CD14-positive monocyte (primary cell): ENCODE measurements at regions not wholly inside any gene's neighbourhood (a gene's known extent, or its start where the extent isn't known, plus 50 kb on each side); places are given as distances from the start of the nearest gene placed in this dataset.

ENCODE experiments used
- DNase-seq, 3 donors: peaks; one replicate each; pipeline ENCODE4 v3.0.0-alpha.2; 2011 to 2022
- H2AFZ ChIP-seq: 2 replicates; pipeline ENCODE4 v1.6.0; 2012; ENCODE audit warnings: mild to moderate bottlenecking, low read depth, low read length, inconsistent platforms; ENCODE audit not compliant: insufficient read depth, poor library complexity, severe bottlenecking
- H3K27ac ChIP-seq, 2 donors: 1 replicate in 1 of 2; 2 replicates in 1 of 2; pipeline ENCODE4 v1.5.1; 2012 to 2013; ENCODE audit warnings: low read length in 2 of 2, control low read depth in 1 of 2, inconsistent platforms in 1 of 2, low read depth in 1 of 2, mild to moderate bottlenecking in 1 of 2
- H3K27me3 ChIP-seq, 2 donors: one replicate each; pipeline versions ENCODE4 v1.6.0 to v1.6.1; 2011 to 2013; ENCODE audit warnings: low read length in 2 of 2; ENCODE audit not compliant: control insufficient read depth in 2 of 2, insufficient read depth in 2 of 2
- H3K36me3 ChIP-seq, 2 donors: replicated peaks in 1 of 2; 1 replicate in 1 of 2; 2 replicates in 1 of 2; pipeline versions ENCODE4 v1.5.1 to v1.6.1; 2012 to 2013; ENCODE audit warnings: low read length in 2 of 2, control low read depth in 1 of 2, inconsistent platforms in 1 of 2, mild to moderate bottlenecking in 1 of 2; ENCODE audit not compliant: insufficient read depth in 2 of 2, control insufficient read depth in 1 of 2
- H3K4me1 ChIP-seq, 2 donors: 1 replicate in 1 of 2; 2 replicates in 1 of 2; pipeline versions ENCODE4 v1.5.1 to v1.6.1; 2012 to 2013; ENCODE audit warnings: low read length in 2 of 2, control low read depth in 1 of 2, inconsistent platforms in 1 of 2, mild to moderate bottlenecking in 1 of 2, moderate library complexity in 1 of 2; ENCODE audit not compliant: insufficient read depth in 2 of 2, control insufficient read depth in 1 of 2
- H3K4me2 ChIP-seq: replicated peaks from 2 replicates; pipeline ENCODE3; 2012; ENCODE audit warnings: low read length, moderate library complexity, mild to moderate bottlenecking; ENCODE audit not compliant: poor library complexity, severe bottlenecking; ENCODE audit errors: extremely low read depth
- H3K4me3 ChIP-seq, 3 experiments: fragments of 200-600 bp in 1 of 3; sonication (generic) in 1 of 3; replicated peaks in 1 of 3; 1 replicate in 2 of 3; 2 replicates in 1 of 3; pipeline ENCODE4 v1.5.1; 2011 to 2013; ENCODE audit warnings: low read length in 3 of 3, mild to moderate bottlenecking in 3 of 3, control low read depth in 2 of 3, low read depth in 2 of 3, inconsistent platforms in 1 of 3, moderate library complexity in 1 of 3
- H3K79me2 ChIP-seq: 2 replicates; pipeline ENCODE4 v1.6.0; 2012; ENCODE audit warnings: mild to moderate bottlenecking, control low read depth, inconsistent platforms, low read length, moderate library complexity; ENCODE audit not compliant: insufficient read depth
- H3K9ac ChIP-seq: 2 replicates; pipeline ENCODE4 v1.6.0; 2017; ENCODE audit warnings: low read length, mild to moderate bottlenecking; ENCODE audit not compliant: insufficient read depth, poor library complexity, severe bottlenecking
- H3K9me3 ChIP-seq, 2 donors: replicated peaks in 1 of 2; 1 replicate in 1 of 2; 2 replicates in 1 of 2; pipeline versions ENCODE4 v1.5.1 to v1.6.1; 2012 to 2013; ENCODE audit warnings: low read length in 2 of 2, control low read depth in 1 of 2; ENCODE audit not compliant: control insufficient read depth in 1 of 2, insufficient read depth in 1 of 2
- H4K20me1 ChIP-seq: 2 replicates; pipeline ENCODE4 v1.6.0; 2012; ENCODE audit warnings: mild to moderate bottlenecking, low read length, control low read depth, moderate library complexity; ENCODE audit not compliant: insufficient read depth
- H3K27ac Mint-ChIP-seq, 7 donors: one replicate each; pipeline ENCODE4 v1.8.0; 2020; ENCODE audit warnings: mild to moderate bottlenecking in 7 of 7, mixed read lengths in 7 of 7, moderate library complexity in 6 of 7, inconsistent platforms in 2 of 7
- H3K27me3 Mint-ChIP-seq, 3 donors: one replicate each; pipeline ENCODE4 v1.8.0; 2021 to 2022; ENCODE audit warnings: low read depth in 3 of 3, mild to moderate bottlenecking in 3 of 3, mixed read lengths in 3 of 3, moderate library complexity in 3 of 3, inconsistent platforms in 1 of 3
- H3K36me3 Mint-ChIP-seq, 2 donors: one replicate each; pipeline ENCODE4 v1.8.0; 2020; ENCODE audit warnings: mixed read lengths in 2 of 2, inconsistent platforms in 1 of 2, mild to moderate bottlenecking in 1 of 2
- H3K4me1 Mint-ChIP-seq: one replicate; pipeline ENCODE4 v1.8.0; 2020; ENCODE audit warnings: mild to moderate bottlenecking, mixed read lengths
- H3K4me3 Mint-ChIP-seq, 2 donors: one replicate each; pipeline ENCODE4 v1.8.0; 2020; ENCODE audit warnings: mild to moderate bottlenecking in 2 of 2, mixed read lengths in 2 of 2, moderate library complexity in 1 of 2
- H3K9me3 Mint-ChIP-seq, 7 donors: one replicate each; pipeline ENCODE4 v1.8.0; 2020 to 2022; ENCODE audit warnings: mixed read lengths in 7 of 7, mild to moderate bottlenecking in 6 of 7, moderate library complexity in 6 of 7, inconsistent platforms in 2 of 7
- WGBS: methylation state at CpG from one replicate; pipeline ENCODE4 v1.1.5; 2013; ENCODE audit warnings: missing lambda C conversion rate; ENCODE audit not compliant: insufficient coverage; 5-methylcytosine and 5-hydroxymethylcytosine counted together
- intact Hi-C, 2 donors: fragments of 100-400 bp; cut with micrococcal nuclease; formaldehyde crosslinking; loops; one replicate each; pipeline versions ENCODE4 v1.15.0 to v1.15.1; 2023
- TF ChIP-seq, protein P1 (sequence below): fragments of 200-600 bp; IDR thresholded peaks from one replicate; pipeline ENCODE4 v1.8.0; 2022; ENCODE audit warnings: antibody characterized with exemption, mild to moderate bottlenecking

DNA sequence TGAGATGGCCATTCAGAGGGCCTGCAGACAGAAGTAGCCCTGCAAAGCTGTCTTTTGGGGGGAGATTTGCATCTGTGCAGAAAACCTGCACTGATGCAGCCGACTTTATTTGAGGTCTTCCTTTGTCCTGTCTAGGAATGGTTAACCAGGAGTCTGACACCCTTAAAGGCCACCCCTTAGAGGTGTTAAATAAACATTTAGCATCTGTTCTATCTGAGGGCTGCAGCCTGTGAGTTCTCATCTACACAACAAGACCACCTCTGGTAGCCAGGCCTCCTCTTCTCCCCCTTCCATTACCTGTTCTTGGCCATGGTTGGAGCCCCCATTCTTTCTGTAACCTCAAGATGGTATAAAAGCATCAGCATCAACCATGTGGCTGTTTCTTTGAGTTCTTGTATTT, 214.4 kb upstream of the HS6ST1 start:
- Histone ChIP-seq H2AFZ (no peak overlapping the region), H3K79me2 (no peaks in the 10 kb centered on the region), H3K27ac (no peak overlapping the region), H3K9me3 (no peaks in the 10 kb centered on the region), H3K36me3 (no peaks in the 10 kb centered on the region), H3K9ac (no peak overlapping the region), H3K27me3 (no peaks in the 10 kb centered on the region), H3K4me2 (no peak overlapping the region), H3K4me1 (no peaks in the 10 kb centered on the region), H3K4me3 (no peak overlapping the region), H4K20me1 (no peaks in the 10 kb centered on the region)
- Mint-ChIP-seq H3K4me1 (peaks cover 12% of the 10 kb centered on the region), H3K36me3 (no peaks in the 10 kb centered on the region), H3K9me3 (peaks cover 0 to 3% (median 0%) of the 10 kb centered on the region in 7 donors), H3K27me3 (peaks cover 0 to 3% (median 1%) of the 10 kb centered on the region in 3 donors), H3K4me3 (no peak overlapping the region), H3K27ac (no peak overlapping the region)
- 100% methylated on average over 1 of the region's 1 CpG for WGBS
- no peak for DNase-seq
- intact Hi-C loops: loop anchor here in 1 of 2 donors (5.0 kb wide), 1 partner anchor 211 kb away; no protein-coding TSS in a partner anchor
- TF ChIP-seq, protein P1, sequence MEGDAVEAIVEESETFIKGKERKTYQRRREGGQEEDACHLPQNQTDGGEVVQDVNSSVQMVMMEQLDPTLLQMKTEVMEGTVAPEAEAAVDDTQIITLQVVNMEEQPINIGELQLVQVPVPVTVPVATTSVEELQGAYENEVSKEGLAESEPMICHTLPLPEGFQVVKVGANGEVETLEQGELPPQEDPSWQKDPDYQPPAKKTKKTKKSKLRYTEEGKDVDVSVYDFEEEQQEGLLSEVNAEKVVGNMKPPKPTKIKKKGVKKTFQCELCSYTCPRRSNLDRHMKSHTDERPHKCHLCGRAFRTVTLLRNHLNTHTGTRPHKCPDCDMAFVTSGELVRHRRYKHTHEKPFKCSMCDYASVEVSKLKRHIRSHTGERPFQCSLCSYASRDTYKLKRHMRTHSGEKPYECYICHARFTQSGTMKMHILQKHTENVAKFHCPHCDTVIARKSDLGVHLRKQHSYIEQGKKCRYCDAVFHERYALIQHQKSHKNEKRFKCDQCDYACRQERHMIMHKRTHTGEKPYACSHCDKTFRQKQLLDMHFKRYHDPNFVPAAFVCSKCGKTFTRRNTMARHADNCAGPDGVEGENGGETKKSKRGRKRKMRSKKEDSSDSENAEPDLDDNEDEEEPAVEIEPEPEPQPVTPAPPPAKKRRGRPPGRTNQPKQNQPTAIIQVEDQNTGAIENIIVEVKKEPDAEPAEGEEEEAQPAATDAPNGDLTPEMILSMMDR: no peak

DNA sequence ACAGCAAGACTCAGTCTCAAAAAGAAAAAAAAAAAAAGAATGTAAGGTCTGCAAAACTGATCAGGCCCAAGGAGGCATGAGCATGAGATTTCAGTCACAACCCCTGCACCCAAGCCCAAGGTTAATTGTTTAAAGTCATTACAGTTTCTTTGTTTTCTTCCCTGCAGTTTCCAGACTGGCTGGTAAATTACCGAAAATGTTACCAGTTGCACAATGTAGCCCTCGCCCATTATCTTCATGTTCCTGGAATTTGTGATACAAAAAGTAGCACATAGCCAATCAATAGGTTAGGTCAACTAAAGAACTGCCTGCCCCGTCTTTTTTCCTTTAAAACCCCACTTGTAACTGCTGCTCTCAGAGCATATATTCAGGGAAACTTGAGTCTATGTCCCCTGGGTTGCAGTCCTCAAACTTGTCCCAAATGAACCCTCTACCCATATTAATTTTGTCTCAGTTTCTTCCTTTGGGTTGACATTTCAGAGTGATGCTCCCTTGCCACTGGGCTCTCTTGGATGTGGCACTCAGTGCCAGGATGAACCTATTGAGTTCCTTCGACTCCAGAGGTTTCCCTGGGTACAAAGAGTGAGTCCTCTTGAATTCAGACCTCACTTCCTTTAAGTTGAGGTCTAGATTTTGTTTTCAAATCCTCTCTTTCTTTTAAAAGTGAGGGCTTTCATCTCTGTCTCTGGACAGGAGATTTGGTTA, 216.2 kb upstream of the HS6ST1 start:
- peaks cover 0 to 2% (median 1%) of the 10 kb centered on the region in 3 donors for H3K27me3 Mint-ChIP-seq
- H3K27me3 ChIP-seq: no peaks in the 10 kb centered on the region
- no peaks in the 10 kb centered on the region for H3K36me3 ChIP-seq
- H3K4me3 Mint-ChIP-seq: no peak overlapping the region
- H4K20me1 ChIP-seq: no peaks in the 10 kb centered on the region
- peaks cover 12% of the 10 kb centered on the region for H3K4me1 Mint-ChIP-seq
- no peak overlapping the region for H2AFZ ChIP-seq
- WGBS: 100% methylated on average over 3 of the region's 4 CpGs
- DNase-seq: no peak
- H3K9ac ChIP-seq: no peak overlapping the region
- no peaks in the 10 kb centered on the region for H3K9me3 ChIP-seq
- H3K27ac Mint-ChIP-seq: no peak overlapping the region
- no peaks in the 10 kb centered on the region for H3K4me1 ChIP-seq
- H3K9me3 Mint-ChIP-seq: peaks cover 0 to 3% (median 2%) of the 10 kb centered on the region in 7 donors
- H3K79me2 ChIP-seq: no peaks in the 10 kb centered on the region
- H3K4me2 ChIP-seq: no peak overlapping the region
- no peak overlapping the region for H3K4me3 ChIP-seq
- intact Hi-C loops: loop anchor here in 1 of 2 donors (5.0 kb wide), 1 partner anchor 213 kb away; no protein-coding TSS in a partner anchor
- no peaks in the 10 kb centered on the region for H3K36me3 Mint-ChIP-seq
- TF ChIP-seq, protein P1: no peak
- no peak overlapping the region for H3K27ac ChIP-seq
